ENCODE measurements at regions not wholly inside any gene's neighbourhood (a gene's known extent, or its start where the extent isn't known, plus 50 kb on each side); places are given as distances from the start of the nearest gene placed in this dataset.

- TF ChIP-seq GATA2 (IDR thresholded peaks at IDR 0.05; ENCODE audit: low read depth, low read length), result no peak
- no peak for TF ChIP-seq GATA3 (IDR thresholded peaks at IDR 0.05; ENCODE audit: low read depth, low read length)
Measured at GRCh38 chr7:46613116-46613515, 692.0 kb upstream of the IGFBP3 start.

All from SH-SY5Y (cell line).